ENCODE measurements at regions not wholly inside any gene's neighbourhood (a gene's known extent, or its start where the extent isn't known, plus 50 kb on each side); places are given as distances from the start of the nearest gene placed in this dataset.

- no peak for TF ChIP-seq MAX (IDR thresholded peaks at IDR 0.05)
- TF ChIP-seq REST (IDR thresholded peaks at IDR 0.05; ENCODE audit: low read depth), result no peak
Measured at GRCh38 chrX:53767544-53767943, 81.0 kb upstream of the HUWE1 start.

All from Ishikawa (cell line).